GM23338 (cell line): ENCODE measurements at regions not wholly inside any gene's neighbourhood (a gene's known extent, or its start where the extent isn't known, plus 50 kb on each side); places are given as distances from the start of the nearest gene placed in this dataset.

Source experiments
- ATAC-seq: fragments of 200-7000 bp; cut with Tn5 transposase; 3 replicates; pipeline ENCODE4 v1.9.1; 2020
- DNase-seq: peaks from one replicate; pipeline ENCODE4 v3.0.0-alpha.2; 2015; ENCODE audit warnings: low spot score
- H2AFZ ChIP-seq: fragments of 200-600 bp; sonication (generic); 2 replicates; pipeline ENCODE4 v1.8.0; 2016; ENCODE audit warnings: antibody characterized with exemption, mild to moderate bottlenecking, moderate library complexity
- H3F3A ChIP-seq: fragments of 200-600 bp; sonication (generic); replicated peaks from 2 replicates; pipeline ENCODE4 v1.8.0; 2017; ENCODE audit warnings: antibody characterized with exemption, mixed run types, low read depth
- H3K27ac ChIP-seq: fragments of 200-600 bp; sonication (generic); 2 replicates; pipeline ENCODE4 v1.6.1; 2016; ENCODE audit warnings: low read depth
- H3K27me3 ChIP-seq: fragments of 200-600 bp; sonication (generic); 2 replicates; pipeline ENCODE4 v1.8.0; 2016; ENCODE audit warnings: mild to moderate bottlenecking, mixed run types, moderate library complexity; ENCODE audit not compliant: insufficient read depth
- H3K36me3 ChIP-seq: fragments of 200-600 bp; sonication (generic); 2 replicates; pipeline ENCODE4 v1.8.0; 2016; ENCODE audit warnings: mild to moderate bottlenecking; ENCODE audit not compliant: insufficient read depth
- H3K4me1 ChIP-seq: fragments of 200-600 bp; sonication (generic); 2 replicates; pipeline ENCODE4 v1.8.0; 2016; ENCODE audit warnings: mild to moderate bottlenecking, moderate library complexity; ENCODE audit not compliant: insufficient read depth
- H3K4me2 ChIP-seq: fragments of 200-600 bp; sonication (generic); 2 replicates; pipeline ENCODE4 v1.7.1; 2017; ENCODE audit warnings: mixed run types
- H3K4me3 ChIP-seq: fragments of 200-600 bp; sonication (generic); 2 replicates; pipeline ENCODE4 v1.6.1; 2016; ENCODE audit warnings: mixed run types
- H3K79me2 ChIP-seq: fragments of 200-600 bp; sonication (generic); replicated peaks from 2 replicates; pipeline ENCODE4 v1.8.0; 2017; ENCODE audit warnings: mild to moderate bottlenecking; ENCODE audit not compliant: insufficient read depth
- H3K9me2 ChIP-seq: fragments of 200-600 bp; sonication (generic); 2 replicates; pipeline ENCODE4 v1.8.0; 2017; ENCODE audit not compliant: insufficient read depth
- H4K20me1 ChIP-seq: fragments of 200-600 bp; sonication (generic); replicated peaks from 2 replicates; pipeline ENCODE4 v1.8.0; 2017; ENCODE audit warnings: mild to moderate bottlenecking; ENCODE audit not compliant: insufficient read depth
- H3K27ac Mint-ChIP-seq: 2 replicates; pipeline ENCODE4 v1.8.0; 2020; ENCODE audit warnings: inconsistent platforms, mild to moderate bottlenecking, moderate library complexity, mixed read lengths
- H3K27me3 Mint-ChIP-seq: 3 replicates; pipeline ENCODE4 v1.8.0; 2022; ENCODE audit warnings: low read depth, mild to moderate bottlenecking, moderate library complexity, mixed read lengths, inconsistent platforms; ENCODE audit not compliant: insufficient read depth, poor library complexity
- H3K36me3 Mint-ChIP-seq: 3 replicates; pipeline ENCODE4 v1.8.0; 2021; ENCODE audit warnings: low read depth, mild to moderate bottlenecking, inconsistent platforms, moderate library complexity, mixed read lengths
- H3K4me1 Mint-ChIP-seq: 3 replicates; pipeline ENCODE4 v1.8.0; 2020; ENCODE audit warnings: mild to moderate bottlenecking, inconsistent platforms, mixed read lengths
- H3K4me3 Mint-ChIP-seq: 3 replicates; pipeline ENCODE4 v1.8.0; 2021; ENCODE audit warnings: moderate library complexity, mild to moderate bottlenecking, inconsistent platforms, mixed read lengths
- H3K9me3 Mint-ChIP-seq: 3 replicates; pipeline ENCODE4 v1.8.0; 2020; ENCODE audit warnings: moderate library complexity, mild to moderate bottlenecking, inconsistent platforms, mixed read lengths
- CREB1 ChIP-seq: fragments of 250-450 bp; sonication (Bioruptor Pico); IDR thresholded peaks from 2 replicates; pipeline ENCODE4 v1.5.0; 2020; ENCODE audit warnings: low read depth, mild to moderate bottlenecking, moderate library complexity
- EZH2 ChIP-seq: fragments of 200-600 bp; sonication (generic); IDR thresholded peaks from one replicate; pipeline ENCODE4 v1.8.0; 2017; ENCODE audit warnings: antibody characterized with exemption, mild to moderate bottlenecking, low read depth; ENCODE audit not compliant: unreplicated experiment
- JUNB ChIP-seq: IDR thresholded peaks from one replicate; pipeline ENCODE4 v1.6.1; 2016; ENCODE audit warnings: antibody characterized with exemption; ENCODE audit not compliant: unreplicated experiment
- NANOG ChIP-seq: IDR thresholded peaks from 2 replicates; pipeline ENCODE4 v1.6.1; 2016; ENCODE audit warnings: antibody characterized with exemption, borderline replicate concordance
- POLR2AphosphoS5 ChIP-seq: IDR thresholded peaks from 2 replicates; pipeline ENCODE4 v1.6.1; 2016; ENCODE audit warnings: antibody characterized with exemption, low read depth
- STAT1 ChIP-seq: IDR thresholded peaks from one replicate; pipeline ENCODE4 v1.6.1; 2016; ENCODE audit warnings: antibody characterized with exemption; ENCODE audit not compliant: unreplicated experiment
- ZNF114 ChIP-seq: fragments of 250-450 bp; sonication (Bioruptor Pico); IDR thresholded peaks from 2 replicates; pipeline ENCODE4 v1.5.0; 2020; ENCODE audit warnings: mild to moderate bottlenecking, moderate library complexity
- ZNF331 ChIP-seq: fragments of 250-450 bp; sonication (Bioruptor Pico); IDR thresholded peaks from 2 replicates; pipeline ENCODE4 v1.5.0; 2020; ENCODE audit warnings: low read depth, mild to moderate bottlenecking, moderate library complexity
- TF ChIP-seq, protein P1 (sequence below): IDR thresholded peaks from one replicate; pipeline ENCODE4 v1.6.1; 2018; ENCODE audit warnings: antibody characterized with exemption; ENCODE audit not compliant: unreplicated experiment
- TF ChIP-seq, protein P2 (sequence below): fragments of 250-450 bp; sonication (Bioruptor Pico); IDR thresholded peaks from 2 replicates; pipeline ENCODE4 v1.5.0; 2020; ENCODE audit warnings: mild to moderate bottlenecking, moderate library complexity
- TF ChIP-seq, protein P3 (sequence below): IDR thresholded peaks from 2 replicates; pipeline ENCODE4 v1.6.1; 2016; ENCODE audit warnings: antibody characterized with exemption

GRCh38 chr6:50457351-50457750, 256.0 kb upstream of the TFAP2D start (continued):
- TF ChIP-seq CREB1 (no peak), POLR2AphosphoS5 (no peak), JUNB (no peak), EZH2 (no peak), ZNF114 (CRISPR knock-in tag) (no peak), STAT1 (no peak)
- TF ChIP-seq, protein P1, sequence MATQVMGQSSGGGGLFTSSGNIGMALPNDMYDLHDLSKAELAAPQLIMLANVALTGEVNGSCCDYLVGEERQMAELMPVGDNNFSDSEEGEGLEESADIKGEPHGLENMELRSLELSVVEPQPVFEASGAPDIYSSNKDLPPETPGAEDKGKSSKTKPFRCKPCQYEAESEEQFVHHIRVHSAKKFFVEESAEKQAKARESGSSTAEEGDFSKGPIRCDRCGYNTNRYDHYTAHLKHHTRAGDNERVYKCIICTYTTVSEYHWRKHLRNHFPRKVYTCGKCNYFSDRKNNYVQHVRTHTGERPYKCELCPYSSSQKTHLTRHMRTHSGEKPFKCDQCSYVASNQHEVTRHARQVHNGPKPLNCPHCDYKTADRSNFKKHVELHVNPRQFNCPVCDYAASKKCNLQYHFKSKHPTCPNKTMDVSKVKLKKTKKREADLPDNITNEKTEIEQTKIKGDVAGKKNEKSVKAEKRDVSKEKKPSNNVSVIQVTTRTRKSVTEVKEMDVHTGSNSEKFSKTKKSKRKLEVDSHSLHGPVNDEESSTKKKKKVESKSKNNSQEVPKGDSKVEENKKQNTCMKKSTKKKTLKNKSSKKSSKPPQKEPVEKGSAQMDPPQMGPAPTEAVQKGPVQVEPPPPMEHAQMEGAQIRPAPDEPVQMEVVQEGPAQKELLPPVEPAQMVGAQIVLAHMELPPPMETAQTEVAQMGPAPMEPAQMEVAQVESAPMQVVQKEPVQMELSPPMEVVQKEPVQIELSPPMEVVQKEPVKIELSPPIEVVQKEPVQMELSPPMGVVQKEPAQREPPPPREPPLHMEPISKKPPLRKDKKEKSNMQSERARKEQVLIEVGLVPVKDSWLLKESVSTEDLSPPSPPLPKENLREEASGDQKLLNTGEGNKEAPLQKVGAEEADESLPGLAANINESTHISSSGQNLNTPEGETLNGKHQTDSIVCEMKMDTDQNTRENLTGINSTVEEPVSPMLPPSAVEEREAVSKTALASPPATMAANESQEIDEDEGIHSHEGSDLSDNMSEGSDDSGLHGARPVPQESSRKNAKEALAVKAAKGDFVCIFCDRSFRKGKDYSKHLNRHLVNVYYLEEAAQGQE: no peak

DNA sequence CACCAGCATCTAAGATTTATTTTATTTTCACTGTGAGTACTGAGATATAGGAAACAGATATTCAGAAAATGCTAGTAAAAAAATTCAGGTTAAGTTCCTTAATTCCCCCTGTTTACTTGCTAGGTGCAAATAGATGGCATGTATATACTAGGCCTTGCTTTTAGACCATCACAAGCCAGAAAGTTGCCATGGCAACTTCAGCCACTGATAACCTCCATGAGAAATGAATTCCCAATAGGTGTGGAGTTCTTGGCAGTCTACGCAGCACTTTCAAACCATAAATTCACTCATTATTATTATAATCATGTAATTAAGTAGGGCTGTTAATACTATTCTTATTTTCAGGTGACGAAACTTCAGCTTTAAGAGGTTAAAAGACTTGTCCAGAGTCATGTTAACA, 251.6 kb upstream of the TFAP2D start:
- Histone ChIP-seq H3F3A (no peaks in the 10 kb centered on the region), H3K4me2 (no peak overlapping the region), H3K9me2 (no peaks in the 10 kb centered on the region), H3K79me2 (no peaks in the 10 kb centered on the region), H2AFZ (no peak overlapping the region), H3K36me3 (no peaks in the 10 kb centered on the region), H3K4me3 (no peak overlapping the region), H3K27ac (no peak overlapping the region), H4K20me1 (no peaks in the 10 kb centered on the region), H3K4me1 (no peaks in the 10 kb centered on the region), H3K27me3 (no peaks in the 10 kb centered on the region)
- no peaks in the 10 kb centered on the region for H3K4me1 Mint-ChIP-seq
- no peak overlapping the region for H3K4me3 Mint-ChIP-seq
- peaks cover 2% of the 10 kb centered on the region for H3K27me3 Mint-ChIP-seq
- ATAC-seq (no peak), DNase-seq (no peak)
- H3K9me3 Mint-ChIP-seq: no peaks in the 10 kb centered on the region
- H3K36me3 Mint-ChIP-seq: no peaks in the 10 kb centered on the region
- H3K27ac Mint-ChIP-seq: no peak overlapping the region
- TF ChIP-seq, protein P2, sequence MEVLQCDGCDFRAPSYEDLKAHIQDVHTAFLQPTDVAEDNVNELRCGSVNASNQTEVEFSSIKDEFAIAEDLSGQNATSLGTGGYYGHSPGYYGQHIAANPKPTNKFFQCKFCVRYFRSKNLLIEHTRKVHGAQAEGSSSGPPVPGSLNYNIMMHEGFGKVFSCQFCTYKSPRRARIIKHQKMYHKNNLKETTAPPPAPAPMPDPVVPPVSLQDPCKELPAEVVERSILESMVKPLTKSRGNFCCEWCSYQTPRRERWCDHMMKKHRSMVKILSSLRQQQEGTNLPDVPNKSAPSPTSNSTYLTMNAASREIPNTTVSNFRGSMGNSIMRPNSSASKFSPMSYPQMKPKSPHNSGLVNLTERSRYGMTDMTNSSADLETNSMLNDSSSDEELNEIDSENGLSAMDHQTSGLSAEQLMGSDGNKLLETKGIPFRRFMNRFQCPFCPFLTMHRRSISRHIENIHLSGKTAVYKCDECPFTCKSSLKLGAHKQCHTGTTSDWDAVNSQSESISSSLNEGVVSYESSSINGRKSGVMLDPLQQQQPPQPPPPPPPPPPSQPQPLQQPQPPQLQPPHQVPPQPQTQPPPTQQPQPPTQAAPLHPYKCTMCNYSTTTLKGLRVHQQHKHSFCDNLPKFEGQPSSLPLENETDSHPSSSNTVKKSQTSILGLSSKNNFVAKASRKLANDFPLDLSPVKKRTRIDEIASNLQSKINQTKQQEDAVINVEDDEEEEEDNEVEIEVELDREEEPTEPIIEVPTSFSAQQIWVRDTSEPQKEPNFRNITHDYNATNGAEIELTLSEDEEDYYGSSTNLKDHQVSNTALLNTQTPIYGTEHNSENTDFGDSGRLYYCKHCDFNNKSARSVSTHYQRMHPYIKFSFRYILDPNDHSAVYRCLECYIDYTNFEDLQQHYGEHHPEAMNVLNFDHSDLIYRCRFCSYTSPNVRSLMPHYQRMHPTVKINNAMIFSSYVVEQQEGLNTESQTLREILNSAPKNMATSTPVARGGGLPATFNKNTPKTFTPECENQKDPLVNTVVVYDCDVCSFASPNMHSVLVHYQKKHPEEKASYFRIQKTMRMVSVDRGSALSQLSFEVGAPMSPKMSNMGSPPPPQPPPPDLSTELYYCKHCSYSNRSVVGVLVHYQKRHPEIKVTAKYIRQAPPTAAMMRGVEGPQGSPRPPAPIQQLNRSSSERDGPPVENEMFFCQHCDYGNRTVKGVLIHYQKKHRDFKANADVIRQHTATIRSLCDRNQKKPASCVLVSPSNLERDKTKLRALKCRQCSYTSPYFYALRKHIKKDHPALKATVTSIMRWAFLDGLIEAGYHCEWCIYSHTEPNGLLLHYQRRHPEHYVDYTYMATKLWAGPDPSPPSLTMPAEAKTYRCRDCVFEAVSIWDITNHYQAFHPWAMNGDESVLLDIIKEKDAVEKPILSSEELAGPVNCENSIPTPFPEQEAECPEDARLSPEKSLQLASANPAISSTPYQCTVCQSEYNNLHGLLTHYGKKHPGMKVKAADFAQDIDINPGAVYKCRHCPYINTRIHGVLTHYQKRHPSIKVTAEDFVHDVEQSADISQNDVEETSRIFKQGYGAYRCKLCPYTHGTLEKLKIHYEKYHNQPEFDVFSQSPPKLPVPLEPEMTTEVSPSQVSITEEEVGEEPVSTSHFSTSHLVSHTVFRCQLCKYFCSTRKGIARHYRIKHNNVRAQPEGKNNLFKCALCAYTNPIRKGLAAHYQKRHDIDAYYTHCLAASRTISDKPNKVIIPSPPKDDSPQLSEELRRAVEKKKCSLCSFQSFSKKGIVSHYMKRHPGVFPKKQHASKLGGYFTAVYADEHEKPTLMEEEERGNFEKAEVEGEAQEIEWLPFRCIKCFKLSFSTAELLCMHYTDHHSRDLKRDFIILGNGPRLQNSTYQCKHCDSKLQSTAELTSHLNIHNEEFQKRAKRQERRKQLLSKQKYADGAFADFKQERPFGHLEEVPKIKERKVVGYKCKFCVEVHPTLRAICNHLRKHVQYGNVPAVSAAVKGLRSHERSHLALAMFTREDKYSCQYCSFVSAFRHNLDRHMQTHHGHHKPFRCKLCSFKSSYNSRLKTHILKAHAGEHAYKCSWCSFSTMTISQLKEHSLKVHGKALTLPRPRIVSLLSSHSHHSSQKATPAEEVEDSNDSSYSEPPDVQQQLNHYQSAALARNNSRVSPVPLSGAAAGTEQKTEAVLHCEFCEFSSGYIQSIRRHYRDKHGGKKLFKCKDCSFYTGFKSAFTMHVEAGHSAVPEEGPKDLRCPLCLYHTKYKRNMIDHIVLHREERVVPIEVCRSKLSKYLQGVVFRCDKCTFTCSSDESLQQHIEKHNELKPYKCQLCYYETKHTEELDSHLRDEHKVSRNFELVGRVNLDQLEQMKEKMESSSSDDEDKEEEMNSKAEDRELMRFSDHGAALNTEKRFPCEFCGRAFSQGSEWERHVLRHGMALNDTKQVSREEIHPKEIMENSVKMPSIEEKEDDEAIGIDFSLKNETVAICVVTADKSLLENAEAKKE: no peak
- no peak for TF ChIP-seq ZNF331 (CRISPR knock-in tag)
- TF ChIP-seq JUNB: no peak
- TF ChIP-seq, protein P1: no peak
- TF ChIP-seq ZNF114 (CRISPR knock-in tag): no peak
- TF ChIP-seq, protein P3, sequence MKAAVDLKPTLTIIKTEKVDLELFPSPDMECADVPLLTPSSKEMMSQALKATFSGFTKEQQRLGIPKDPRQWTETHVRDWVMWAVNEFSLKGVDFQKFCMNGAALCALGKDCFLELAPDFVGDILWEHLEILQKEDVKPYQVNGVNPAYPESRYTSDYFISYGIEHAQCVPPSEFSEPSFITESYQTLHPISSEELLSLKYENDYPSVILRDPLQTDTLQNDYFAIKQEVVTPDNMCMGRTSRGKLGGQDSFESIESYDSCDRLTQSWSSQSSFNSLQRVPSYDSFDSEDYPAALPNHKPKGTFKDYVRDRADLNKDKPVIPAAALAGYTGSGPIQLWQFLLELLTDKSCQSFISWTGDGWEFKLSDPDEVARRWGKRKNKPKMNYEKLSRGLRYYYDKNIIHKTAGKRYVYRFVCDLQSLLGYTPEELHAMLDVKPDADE: no peak
- TF ChIP-seq CREB1: no peak
- TF ChIP-seq STAT1: no peak
- TF ChIP-seq POLR2AphosphoS5: no peak
- no peak for TF ChIP-seq NANOG
- TF ChIP-seq EZH2: no peak
